Ishikawa (cell line): ENCODE measurements at regions not wholly inside any gene's neighbourhood (a gene's known extent, or its start where the extent isn't known, plus 50 kb on each side); places are given as distances from the start of the nearest gene placed in this dataset.

ENCODE experiments used
- CEBPB ChIP-seq: IDR thresholded peaks from 2 replicates; pipeline ENCODE4 v1.6.1; 2012
- CREB1 ChIP-seq: IDR thresholded peaks from 2 replicates; pipeline ENCODE4 v1.6.1; 2012; ENCODE audit warnings: low read depth
- EGR1 ChIP-seq: IDR thresholded peaks from 2 replicates; pipeline ENCODE4 v1.6.1; 2012
- EP300 ChIP-seq: IDR thresholded peaks from 2 replicates; pipeline ENCODE4 v1.6.1; 2012; ENCODE audit warnings: borderline replicate concordance
- FOXM1 ChIP-seq: IDR thresholded peaks from 2 replicates; pipeline ENCODE4 v1.6.1; 2012; ENCODE audit warnings: low read depth, borderline replicate concordance
- NFIC ChIP-seq: IDR thresholded peaks from 2 replicates; pipeline ENCODE4 v1.6.1; 2012
- RAD21 ChIP-seq: IDR thresholded peaks from 2 replicates; pipeline ENCODE4 v1.6.1; 2012; ENCODE audit warnings: low read depth
- REST ChIP-seq: IDR thresholded peaks from 2 replicates; pipeline ENCODE4 v1.6.1; 2012; ENCODE audit warnings: low read depth, mild to moderate bottlenecking
- TAF1 ChIP-seq: IDR thresholded peaks from 2 replicates; pipeline ENCODE4 v1.6.1; 2012; ENCODE audit warnings: low read depth, mild to moderate bottlenecking
- TCF12 ChIP-seq: IDR thresholded peaks from 2 replicates; pipeline ENCODE4 v1.6.1; 2012; ENCODE audit warnings: low read depth
- TEAD4 ChIP-seq: IDR thresholded peaks from 2 replicates; pipeline ENCODE4 v1.6.1; 2012
- USF1 ChIP-seq: IDR thresholded peaks from 2 replicates; pipeline ENCODE4 v1.6.1; 2012
- YY1 ChIP-seq: IDR thresholded peaks from 2 replicates; pipeline ENCODE4 v1.6.1; 2012; ENCODE audit warnings: low read depth
- ZBTB7A ChIP-seq: IDR thresholded peaks from 2 replicates; pipeline ENCODE4 v1.6.1; 2012; ENCODE audit warnings: low read depth
- TF ChIP-seq, protein P1 (sequence below): IDR thresholded peaks from 2 replicates; pipeline ENCODE4 v1.6.1; 2012

DNA sequence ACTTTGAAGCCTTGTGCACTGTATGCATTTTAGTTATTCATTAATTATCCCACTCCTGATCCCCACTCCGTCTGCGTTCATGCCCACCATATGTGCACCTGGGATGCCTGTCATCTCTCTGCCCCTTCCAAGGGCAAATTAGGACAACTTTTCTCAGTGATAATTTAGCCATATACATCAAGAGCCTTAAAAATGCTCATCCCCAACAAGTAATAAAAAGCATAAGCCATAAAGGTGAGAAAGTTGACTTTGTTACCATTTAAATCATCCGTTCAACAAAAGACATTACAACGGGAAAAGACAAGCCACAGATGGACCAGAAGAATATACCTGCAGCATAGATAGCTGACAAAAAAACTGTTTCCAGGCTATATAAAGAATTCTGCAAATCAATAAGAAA, 131.4 kb upstream of the LINGO1 start:
- TF ChIP-seq NFIC: no peak
- no peak for TF ChIP-seq ZBTB7A
- no peak for TF ChIP-seq EGR1
- TF ChIP-seq TCF12: no peak
- TF ChIP-seq TEAD4: no peak
- no peak for TF ChIP-seq RAD21
- no peak for TF ChIP-seq CREB1
- no peak for TF ChIP-seq FOXM1

- no peak for TF ChIP-seq TEAD4
- TF ChIP-seq ZBTB7A: no peak
- no peak for TF ChIP-seq EGR1
- TF ChIP-seq REST: no peak
These were observed 130.1 kb upstream of the LINGO1 start for GRCh38 chr15:77762747-77763355.

GRCh38 chr15:77759896-77760592, 127.3 kb upstream of the LINGO1 start:
- TF ChIP-seq EP300: no peak
- TF ChIP-seq USF1: no peak
- no peak for TF ChIP-seq TCF12
- TF ChIP-seq YY1: no peak
- TF ChIP-seq REST: no peak
- TF ChIP-seq, protein P1, sequence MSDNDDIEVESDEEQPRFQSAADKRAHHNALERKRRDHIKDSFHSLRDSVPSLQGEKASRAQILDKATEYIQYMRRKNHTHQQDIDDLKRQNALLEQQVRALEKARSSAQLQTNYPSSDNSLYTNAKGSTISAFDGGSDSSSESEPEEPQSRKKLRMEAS: no peak
- TF ChIP-seq RAD21: no peak
- TF ChIP-seq NFIC: no peak
- no peak for TF ChIP-seq TAF1
- TF ChIP-seq ZBTB7A: no peak
- no peak for TF ChIP-seq FOXM1
- TF ChIP-seq TEAD4: no peak
- no peak for TF ChIP-seq CEBPB
- TF ChIP-seq CREB1: no peak
- TF ChIP-seq EGR1: no peak

DNA sequence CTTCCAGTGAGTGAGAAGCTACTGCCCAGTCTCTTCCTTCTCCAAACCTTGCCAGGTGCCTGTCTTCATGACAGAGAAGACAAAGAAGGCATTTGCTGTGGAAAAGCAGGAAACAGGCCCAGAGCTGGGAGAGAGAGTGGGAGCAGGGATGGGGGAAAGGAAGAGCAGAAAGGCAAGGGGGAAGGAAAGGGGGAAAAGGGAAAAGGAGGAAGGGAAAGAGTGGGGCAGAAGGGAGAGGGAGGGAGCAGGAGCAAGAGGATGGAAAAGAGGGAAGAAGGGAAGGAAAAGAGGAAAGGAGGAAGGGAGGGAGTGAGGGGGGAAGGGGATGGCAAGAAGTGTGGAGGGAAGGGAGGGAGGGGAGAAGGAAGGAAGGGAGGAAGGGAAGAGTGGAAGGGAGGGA, 121.2 kb upstream of the LINGO1 start:
- TF ChIP-seq USF1 (no peak), RAD21 (no peak), YY1 (no peak), TAF1 (no peak), CEBPB (no peak), FOXM1 (no peak)

GRCh38 chr15:77753281-77753873, 120.7 kb upstream of the LINGO1 start:
- TF ChIP-seq REST: peak; percentile 94
- no peak for TF ChIP-seq TCF12
